Adrenal gland (tissue), 9 donors: ENCODE measurements at regions not wholly inside any gene's neighbourhood (a gene's known extent, or its start where the extent isn't known, plus 50 kb on each side); places are given as distances from the start of the nearest gene placed in this dataset.
"Not testable (repeated sequence)": the region's sequence is repeated elsewhere in the genome, so short reads cannot be mapped to it uniquely, and the experiment has no call there.

Experiments
- DNase-seq, 7 donors: peaks; one replicate each; pipeline ENCODE4 v3.0.0-alpha.2; 2019 to 2020
- H3K27ac ChIP-seq, 5 donors: fragments of 200-600 bp; sonication (generic) in 4 of 5; 1 replicate in 3 of 5; 2 replicates in 2 of 5; pipeline versions ENCODE4 v1.5.1 to v1.8.0; 2016 to 2020; ENCODE audit warnings: mild to moderate bottlenecking in 1 of 5
- H3K27me3 ChIP-seq: fragments of 200-600 bp; 2 replicates; pipeline ENCODE4 v1.8.0; 2021
- H3K36me3 ChIP-seq, 2 donors: fragments of 200-600 bp; replicated peaks in 1 of 2; 1 replicate in 1 of 2; 2 replicates in 1 of 2; pipeline versions ENCODE4 v1.5.1 to v1.8.0; 2018 to 2022
- H3K4me1 ChIP-seq, 2 donors: fragments of 200-600 bp; replicated peaks in 1 of 2; 1 replicate in 1 of 2; 2 replicates in 1 of 2; pipeline versions ENCODE4 v1.5.1 to v1.8.0; 2018 to 2021
- H3K4me3 ChIP-seq, 4 donors: fragments of 200-600 bp; sonication (generic) in 3 of 4; one replicate each; pipeline ENCODE4 v1.5.1; 2016 to 2018
- H3K9me3 ChIP-seq, 3 donors: fragments of 200-600 bp; sonication (generic) in 1 of 3; replicated peaks in 1 of 3; 1 replicate in 2 of 3; 2 replicates in 1 of 3; pipeline versions ENCODE4 v1.5.1 to v1.8.0; 2016 to 2021
- POLR2A ChIP-seq, 2 donors: fragments of 450-650 bp; IDR thresholded peaks; one replicate each; pipeline ENCODE4 v1.6.1; 2017; ENCODE audit warnings: antibody characterized with exemption in 2 of 2, mild to moderate bottlenecking in 2 of 2, moderate library complexity in 1 of 2
- WGBS, 4 donors: extraction: QIAGEN DNeasy Blood & Tissue Kit in 2 of 4; methylation state at CpG; one replicate each; pipeline versions ENCODE4 v1.1.5 to v1.1.7; 2013 to 2017; 5-methylcytosine and 5-hydroxymethylcytosine counted together
- intact Hi-C, 2 donors: fragments of 100-400 bp; cut with DNase I; formaldehyde crosslinking; loops; one replicate each; pipeline versions ENCODE4 v1.14.1 to v1.15.0; 2022 to 2023
- TF ChIP-seq, protein P1 (sequence below), 6 experiments: fragments of 450-650 bp in 4 of 6; fragments of 200-600 bp in 2 of 6; sonication (generic) in 1 of 6; IDR thresholded peaks; 1 replicate in 5 of 6; 2 replicates in 1 of 6; pipeline versions ENCODE4 v1.5.1 to v1.8.0; 2016 to 2021; ENCODE audit warnings: antibody characterized with exemption in 6 of 6, mild to moderate bottlenecking in 2 of 6, moderate library complexity in 1 of 6
- donor health status: healthy with polysubstance abuse.
- donor health status: Bipolar disorder and iron deficiency.
- donor health status: DM: yes; HTN: yes; CAD: no.
- donor health status: DM: no; HTN: no; CAD: no.
- donor health status: DM: no; HTN: no; CAD: no.

DNA sequence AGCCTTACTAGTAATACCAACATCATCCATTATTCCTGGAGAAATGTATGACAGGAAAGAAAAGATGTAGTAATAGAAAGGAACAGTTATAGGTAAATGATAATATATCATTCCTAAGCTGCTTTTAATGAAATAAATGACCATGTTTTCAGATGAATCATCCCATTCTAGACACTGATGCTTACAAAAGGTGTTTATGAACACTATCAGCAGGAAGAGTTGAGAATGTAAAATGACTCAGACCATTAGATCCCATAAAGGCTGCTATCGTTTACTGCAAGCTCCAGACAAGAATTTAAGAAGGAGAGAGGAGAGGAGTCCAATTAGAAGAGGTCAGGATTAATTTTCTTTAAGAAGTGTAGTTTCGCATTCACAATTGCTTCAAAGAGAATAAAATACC is 1033.5 kb downstream of the EFNA5 start:
- Histone ChIP-seq H3K36me3 (no peaks in the 10 kb centered on the region), H3K4me3 (no peak overlapping the region), H3K27me3 (no peaks in the 10 kb centered on the region), H3K9me3 (no peaks in the 10 kb centered on the region), H3K4me1 (no peaks in the 10 kb centered on the region), H3K27ac (no peak overlapping the region)
- intact Hi-C loops = no loop called here
- no peak for DNase-seq
- TF ChIP-seq, protein P1, sequence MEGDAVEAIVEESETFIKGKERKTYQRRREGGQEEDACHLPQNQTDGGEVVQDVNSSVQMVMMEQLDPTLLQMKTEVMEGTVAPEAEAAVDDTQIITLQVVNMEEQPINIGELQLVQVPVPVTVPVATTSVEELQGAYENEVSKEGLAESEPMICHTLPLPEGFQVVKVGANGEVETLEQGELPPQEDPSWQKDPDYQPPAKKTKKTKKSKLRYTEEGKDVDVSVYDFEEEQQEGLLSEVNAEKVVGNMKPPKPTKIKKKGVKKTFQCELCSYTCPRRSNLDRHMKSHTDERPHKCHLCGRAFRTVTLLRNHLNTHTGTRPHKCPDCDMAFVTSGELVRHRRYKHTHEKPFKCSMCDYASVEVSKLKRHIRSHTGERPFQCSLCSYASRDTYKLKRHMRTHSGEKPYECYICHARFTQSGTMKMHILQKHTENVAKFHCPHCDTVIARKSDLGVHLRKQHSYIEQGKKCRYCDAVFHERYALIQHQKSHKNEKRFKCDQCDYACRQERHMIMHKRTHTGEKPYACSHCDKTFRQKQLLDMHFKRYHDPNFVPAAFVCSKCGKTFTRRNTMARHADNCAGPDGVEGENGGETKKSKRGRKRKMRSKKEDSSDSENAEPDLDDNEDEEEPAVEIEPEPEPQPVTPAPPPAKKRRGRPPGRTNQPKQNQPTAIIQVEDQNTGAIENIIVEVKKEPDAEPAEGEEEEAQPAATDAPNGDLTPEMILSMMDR (IDR thresholded peaks at IDR 0.05) = no peak
- no peak for TF ChIP-seq POLR2A (IDR thresholded peaks at IDR 0.05)
- 68 to 84% (median 76%) methylated on average over 2 of the region's 2 CpGs for WGBS, 4 donors

DNA sequence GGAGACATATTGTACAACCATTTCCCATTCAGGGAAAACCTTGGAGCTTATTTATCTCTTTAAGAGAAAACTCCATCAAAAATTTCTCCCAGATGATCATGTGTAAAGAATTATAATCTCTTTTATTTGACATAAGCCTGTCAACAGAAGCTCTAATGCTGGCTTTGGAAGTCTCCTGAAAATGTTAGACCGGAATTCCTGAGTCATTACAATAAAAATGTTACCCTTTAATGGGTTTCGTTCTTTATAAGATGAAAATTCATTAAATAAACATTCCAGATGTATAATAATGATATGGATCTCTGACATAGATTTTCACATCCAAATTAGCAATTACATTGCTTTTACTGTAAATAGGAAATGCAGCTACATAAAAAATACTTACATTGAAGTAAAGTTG is 1036.4 kb downstream of the EFNA5 start:
- no peaks in the 10 kb centered on the region for H3K4me1 ChIP-seq
- intact Hi-C loops = no loop called here
- no peaks in the 10 kb centered on the region for H3K9me3 ChIP-seq
- no peaks in the 10 kb centered on the region for H3K36me3 ChIP-seq
- H3K27ac ChIP-seq = no peak overlapping the region
- WGBS, 4 donors = 47 to 84% (median 72%) methylated on average over 2 of the region's 2 CpGs
- no peak for DNase-seq
- TF ChIP-seq, protein P1 (IDR thresholded peaks at IDR 0.05) = no peak
- TF ChIP-seq POLR2A (IDR thresholded peaks at IDR 0.05) = no peak
- H3K4me3 ChIP-seq = no peak overlapping the region
- H3K27me3 ChIP-seq = no peaks in the 10 kb centered on the region

DNA sequence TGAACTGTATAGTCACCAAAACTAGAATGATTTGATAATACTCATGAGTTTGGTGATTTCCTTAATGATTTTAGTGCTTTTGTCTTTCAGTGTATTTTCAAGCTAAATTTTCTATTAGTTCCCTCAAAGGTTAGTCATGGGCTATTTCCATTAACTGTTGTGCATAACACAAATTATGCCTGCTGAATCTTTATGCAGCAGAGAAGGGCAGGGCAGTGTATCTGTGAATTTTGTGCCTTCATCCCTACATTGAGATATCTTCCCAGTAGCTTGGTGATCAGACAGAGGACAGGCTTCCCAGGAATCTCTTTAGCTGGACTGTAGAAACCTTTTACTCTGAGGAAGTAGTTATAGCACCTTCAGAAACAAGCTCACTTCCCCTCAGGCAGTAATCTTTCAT is 1036.9 kb downstream of the EFNA5 start:
- intact Hi-C loops = no loop called here
- Histone ChIP-seq H3K9me3 (no peaks in the 10 kb centered on the region), H3K36me3 (no peaks in the 10 kb centered on the region), H3K4me3 (no peak overlapping the region), H3K27ac (no peak overlapping the region), H3K4me1 (no peaks in the 10 kb centered on the region), H3K27me3 (no peaks in the 10 kb centered on the region)
- no peak for DNase-seq
- TF ChIP-seq POLR2A (IDR thresholded peaks at IDR 0.05) = no peak
- TF ChIP-seq, protein P1 (IDR thresholded peaks at IDR 0.05) = no peak

DNA sequence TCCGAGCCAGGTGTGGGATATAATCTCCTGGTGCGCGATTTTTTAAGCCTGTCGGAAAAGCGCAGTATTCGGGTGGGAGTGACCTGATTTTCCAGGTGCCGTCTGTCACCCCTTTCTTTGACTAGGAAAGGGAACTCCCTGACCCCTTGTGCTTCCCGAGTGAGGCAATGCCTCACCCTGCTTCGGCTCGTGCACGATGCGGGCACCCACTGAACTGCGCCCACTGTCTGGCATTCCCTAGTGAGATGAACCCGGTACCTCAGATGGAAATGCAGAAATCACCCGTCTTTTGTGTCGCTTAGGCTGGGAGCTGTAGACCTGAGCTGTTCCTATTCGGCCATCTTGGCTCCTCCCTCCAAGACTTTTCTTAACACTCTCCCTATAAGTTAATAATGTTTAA is 1042.3 kb downstream of the EFNA5 start:
- H3K4me3 ChIP-seq, H3K4me1 ChIP-seq, H3K27ac ChIP-seq, H3K27me3 ChIP-seq, intact Hi-C loops, H3K9me3 ChIP-seq, H3K36me3 ChIP-seq, DNase-seq: not testable (repeated sequence)
- WGBS, 4 donors = 82 to 95% (median 92%) methylated on average over 13 to 17 of the region's 17 CpGs

DNA sequence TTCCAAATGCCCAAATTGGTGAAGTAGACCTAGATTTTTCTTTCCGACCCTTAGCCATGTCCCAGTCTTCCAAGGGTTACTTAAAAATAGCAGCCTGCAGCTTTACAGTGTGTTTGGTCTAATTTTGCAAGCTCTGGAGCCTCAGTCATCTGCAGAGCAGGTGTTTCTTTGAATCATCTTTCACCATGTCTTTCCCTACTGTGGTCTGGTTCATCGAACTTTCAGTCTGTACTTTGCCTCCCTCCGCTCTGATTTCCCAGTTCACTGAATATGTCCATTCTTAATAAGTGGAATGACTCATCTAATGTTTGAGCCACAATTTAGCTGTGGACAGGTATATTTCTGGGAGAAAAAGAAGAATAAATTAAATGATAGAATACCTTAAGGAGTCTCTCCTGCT is 1060.7 kb downstream of the EFNA5 start:
- TF ChIP-seq POLR2A (IDR thresholded peaks at IDR 0.05) = no peak
- TF ChIP-seq, protein P1 (IDR thresholded peaks at IDR 0.05) = no peak
- WGBS, 4 donors = 77 to 83% (median 79%) methylated on average over 3 of the region's 3 CpGs
- no peak for DNase-seq

More for the DNA sequence above, 1060.7 kb downstream of the EFNA5 start:
- intact Hi-C loops = no loop called here
- Histone ChIP-seq H3K4me3 (no peak overlapping the region), H3K4me1 (no peaks in the 10 kb centered on the region), H3K9me3 (peaks cover 0 to 3% (median 0%) of the 10 kb centered on the region in 3 donors), H3K27me3 (no peaks in the 10 kb centered on the region), H3K27ac (no peak overlapping the region), H3K36me3 (no peaks in the 10 kb centered on the region)
